Sigmoid colon (tissue), 6 donors: ENCODE measurements at regions not wholly inside any gene's neighbourhood (a gene's known extent, or its start where the extent isn't known, plus 50 kb on each side); places are given as distances from the start of the nearest gene placed in this dataset.

ENCODE experiments used
- DNase-seq: peaks from one replicate; pipeline ENCODE4 v3.0.0-alpha.2; 2019
- H3K27ac ChIP-seq, 4 donors: fragments of 200-600 bp; sonication (generic); one replicate each; pipeline ENCODE4 v1.5.1; 2016 to 2019; ENCODE audit warnings: mild to moderate bottlenecking in 1 of 4
- H3K27me3 ChIP-seq, 3 donors: fragments of 200-600 bp; sonication (generic); one replicate each; pipeline ENCODE4 v1.5.1; 2019; ENCODE audit warnings: mild to moderate bottlenecking in 1 of 3
- H3K36me3 ChIP-seq, 4 donors: fragments of 200-600 bp; sonication (generic); one replicate each; pipeline ENCODE4 v1.5.1; 2016 to 2019
- H3K4me1 ChIP-seq, 4 donors: fragments of 200-600 bp; sonication (generic); one replicate each; pipeline ENCODE4 v1.5.1; 2017 to 2019
- H3K4me3 ChIP-seq, 4 donors: fragments of 200-600 bp; sonication (generic); one replicate each; pipeline ENCODE4 v1.5.1; 2017 to 2019; ENCODE audit warnings: mild to moderate bottlenecking in 2 of 4, moderate library complexity in 1 of 4
- H3K9me3 ChIP-seq, 4 donors: fragments of 200-600 bp in 3 of 4; sonication (generic) in 3 of 4; one replicate each; pipeline versions ENCODE4 v1.5.1 to v1.6.1; 2013 to 2019
- EP300 ChIP-seq, 4 donors: sonication (generic); formaldehyde crosslinking; IDR thresholded peaks; one replicate each; pipeline ENCODE4 v1.6.1; 2017; ENCODE audit warnings: antibody characterized with exemption in 4 of 4
- POLR2A ChIP-seq, 2 donors: fragments of 450-650 bp; IDR thresholded peaks; one replicate each; pipeline ENCODE4 v1.6.1; 2016; ENCODE audit warnings: antibody characterized with exemption in 2 of 2, mild to moderate bottlenecking in 2 of 2, moderate library complexity in 2 of 2
- POLR2AphosphoS5 ChIP-seq, 4 donors: sonication (generic); formaldehyde crosslinking; IDR thresholded peaks; one replicate each; pipeline ENCODE4 v1.6.1; 2017; ENCODE audit warnings: antibody characterized with exemption in 4 of 4
- WGBS, 2 donors: extraction: QIAGEN DNeasy Blood & Tissue Kit; methylation state at CpG; one replicate each; pipeline ENCODE4 v1.1.7; 2013; 5-methylcytosine and 5-hydroxymethylcytosine counted together
- intact Hi-C: fragments of 100-400 bp; cut with DNase I; formaldehyde crosslinking; loops from one replicate; pipeline ENCODE4 v1.15.1; 2023
- TF ChIP-seq, protein P1 (sequence below), 4 experiments: fragments of 450-650 bp in 3 of 4; fragments of 200-600 bp in 1 of 4; IDR thresholded peaks; one replicate each; pipeline ENCODE4 v1.5.1; 2016 to 2019; ENCODE audit warnings: antibody characterized with exemption in 4 of 4, mild to moderate bottlenecking in 3 of 4, moderate library complexity in 2 of 4
- donor health status: healthy with polysubstance abuse.
- donor health status: healthy.

- Histone ChIP-seq H3K36me3 (no peaks in the 10 kb centered on the region), H3K4me1 (no peaks in the 10 kb centered on the region), H3K9me3 (no peaks in the 10 kb centered on the region), H3K27me3 (no peaks in the 10 kb centered on the region), H3K27ac (no peak overlapping the region), H3K4me3 (no peak overlapping the region)
- intact Hi-C loops = no loop called here
- 79 to 85% methylated on average over 2 of the region's 2 CpGs for WGBS, 2 donors
- no peak for DNase-seq
- no peak for TF ChIP-seq POLR2A (IDR thresholded peaks at IDR 0.05)
- TF ChIP-seq EP300 (IDR thresholded peaks at IDR 0.05) = no peak
- TF ChIP-seq POLR2AphosphoS5 (IDR thresholded peaks at IDR 0.05) = no peak
- TF ChIP-seq, protein P1, sequence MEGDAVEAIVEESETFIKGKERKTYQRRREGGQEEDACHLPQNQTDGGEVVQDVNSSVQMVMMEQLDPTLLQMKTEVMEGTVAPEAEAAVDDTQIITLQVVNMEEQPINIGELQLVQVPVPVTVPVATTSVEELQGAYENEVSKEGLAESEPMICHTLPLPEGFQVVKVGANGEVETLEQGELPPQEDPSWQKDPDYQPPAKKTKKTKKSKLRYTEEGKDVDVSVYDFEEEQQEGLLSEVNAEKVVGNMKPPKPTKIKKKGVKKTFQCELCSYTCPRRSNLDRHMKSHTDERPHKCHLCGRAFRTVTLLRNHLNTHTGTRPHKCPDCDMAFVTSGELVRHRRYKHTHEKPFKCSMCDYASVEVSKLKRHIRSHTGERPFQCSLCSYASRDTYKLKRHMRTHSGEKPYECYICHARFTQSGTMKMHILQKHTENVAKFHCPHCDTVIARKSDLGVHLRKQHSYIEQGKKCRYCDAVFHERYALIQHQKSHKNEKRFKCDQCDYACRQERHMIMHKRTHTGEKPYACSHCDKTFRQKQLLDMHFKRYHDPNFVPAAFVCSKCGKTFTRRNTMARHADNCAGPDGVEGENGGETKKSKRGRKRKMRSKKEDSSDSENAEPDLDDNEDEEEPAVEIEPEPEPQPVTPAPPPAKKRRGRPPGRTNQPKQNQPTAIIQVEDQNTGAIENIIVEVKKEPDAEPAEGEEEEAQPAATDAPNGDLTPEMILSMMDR (IDR thresholded peaks at IDR 0.05) = no peak
Observed at GRCh38 chrY:15162211-15162610, 637.9 kb downstream of the NLGN4Y start.

GRCh38 chrY:15179890-15180289, 655.6 kb downstream of the NLGN4Y start:
- WGBS, 2 donors = 62 to 63% methylated on average over 2 of the region's 2 CpGs
- no peaks in the 10 kb centered on the region for H3K4me1 ChIP-seq
- no peaks in the 10 kb centered on the region for H3K27me3 ChIP-seq
- H3K9me3 ChIP-seq = no peaks in the 10 kb centered on the region
- DNase-seq = no peak
- TF ChIP-seq POLR2A (IDR thresholded peaks at IDR 0.05) (no peak), EP300 (IDR thresholded peaks at IDR 0.05) (no peak), POLR2AphosphoS5 (IDR thresholded peaks at IDR 0.05) (no peak)
- TF ChIP-seq, protein P1 (IDR thresholded peaks at IDR 0.05) = no peak
- H3K27ac ChIP-seq = no peak overlapping the region
- intact Hi-C loops = no loop called here
- no peak overlapping the region for H3K4me3 ChIP-seq
- H3K36me3 ChIP-seq = no peaks in the 10 kb centered on the region

- Histone ChIP-seq H3K4me1 (no peaks in the 10 kb centered on the region), H3K4me3 (no peak overlapping the region), H3K27me3 (no peaks in the 10 kb centered on the region), H3K27ac (no peak overlapping the region), H3K9me3 (no peaks in the 10 kb centered on the region), H3K36me3 (no peaks in the 10 kb centered on the region)
- TF ChIP-seq POLR2A (IDR thresholded peaks at IDR 0.05) (no peak), POLR2AphosphoS5 (IDR thresholded peaks at IDR 0.05) (no peak), EP300 (IDR thresholded peaks at IDR 0.05) (no peak)
- TF ChIP-seq, protein P1 (IDR thresholded peaks at IDR 0.05) = no peak
- DNase-seq = no peak
- intact Hi-C loops = no loop called here
- WGBS, 2 donors = 6 to 18% methylated on average over 2 of the region's 2 CpGs
Observed at GRCh38 chrY:15229056-15229455, 704.7 kb downstream of the NLGN4Y start.

DNA sequence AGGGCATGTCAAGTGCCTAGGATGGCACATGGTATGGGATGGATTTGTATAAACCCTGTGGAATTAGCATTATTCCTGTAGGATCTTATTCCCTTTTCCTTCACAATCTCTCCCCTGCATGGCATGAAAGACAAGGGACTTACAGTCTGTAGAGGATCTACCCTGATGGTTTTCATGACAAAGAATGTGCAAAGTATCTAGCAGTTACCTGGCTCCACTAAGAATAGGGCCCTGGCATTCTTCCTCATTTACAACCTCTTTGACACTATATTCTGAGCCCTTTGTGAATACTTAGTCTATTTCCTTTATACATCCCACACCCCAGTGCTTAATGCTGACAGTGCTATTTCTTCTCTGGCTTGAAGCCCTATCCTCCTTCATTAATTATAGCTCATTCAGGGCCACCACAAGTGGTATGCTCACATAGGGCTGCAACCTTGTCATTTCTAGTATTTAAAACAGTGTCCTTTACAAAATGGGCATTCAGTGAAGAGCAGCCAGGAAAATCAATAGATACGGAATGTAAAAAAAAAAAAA, 715.3 kb downstream of the NLGN4Y start:
- WGBS, 2 donors = 86 to 98% methylated on average over 1 of the region's 1 CpG
- no peak overlapping the region for H3K4me3 ChIP-seq
- H3K9me3 ChIP-seq = no peaks in the 10 kb centered on the region
- H3K36me3 ChIP-seq = no peaks in the 10 kb centered on the region
- H3K27ac ChIP-seq = no peak overlapping the region
- H3K27me3 ChIP-seq = no peaks in the 10 kb centered on the region
- no peak for TF ChIP-seq EP300 (IDR thresholded peaks at IDR 0.05)
- TF ChIP-seq POLR2A (IDR thresholded peaks at IDR 0.05) = no peak
- TF ChIP-seq, protein P1 (IDR thresholded peaks at IDR 0.05) = no peak
- TF ChIP-seq POLR2AphosphoS5 (IDR thresholded peaks at IDR 0.05) = no peak
- intact Hi-C loops = no loop called here
- H3K4me1 ChIP-seq = no peaks in the 10 kb centered on the region
- no peak for DNase-seq

DNA sequence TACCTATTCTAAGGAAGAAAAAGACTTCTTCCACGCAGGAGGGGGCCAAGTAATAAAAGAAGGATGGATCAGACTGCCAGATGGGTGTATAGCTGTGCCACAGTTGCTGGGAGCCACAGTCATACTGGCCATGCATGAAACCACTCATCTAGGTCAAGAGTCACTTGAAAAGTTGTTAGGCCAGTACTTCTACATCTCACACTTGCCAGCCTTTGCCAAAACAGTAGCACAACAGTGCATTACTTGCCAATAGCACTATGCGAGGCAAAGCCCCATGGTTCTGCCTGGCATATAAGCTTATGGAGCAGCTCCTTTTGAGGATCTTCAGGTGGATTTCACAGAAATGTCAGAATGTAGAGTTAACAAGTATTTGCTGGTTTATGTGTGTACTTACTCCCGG, 735.0 kb downstream of the NLGN4Y start:
- intact Hi-C loops = no loop called here
- no peaks in the 10 kb centered on the region for H3K27me3 ChIP-seq
- TF ChIP-seq POLR2A (IDR thresholded peaks at IDR 0.05) (no peak), EP300 (IDR thresholded peaks at IDR 0.05) (no peak), POLR2AphosphoS5 (IDR thresholded peaks at IDR 0.05) (no peak)
- TF ChIP-seq, protein P1 (IDR thresholded peaks at IDR 0.05) = no peak
- no peaks in the 10 kb centered on the region for H3K9me3 ChIP-seq
- H3K27ac ChIP-seq = no peak overlapping the region
- no peaks in the 10 kb centered on the region for H3K36me3 ChIP-seq
- DNase-seq = no peak
- H3K4me1 ChIP-seq = no peaks in the 10 kb centered on the region
- WGBS, 2 donors = 9 to 60% methylated on average over 3 of the region's 3 CpGs
- no peak overlapping the region for H3K4me3 ChIP-seq
